GM23338 (cell line): ENCODE measurements at regions not wholly inside any gene's neighbourhood (a gene's known extent, or its start where the extent isn't known, plus 50 kb on each side); places are given as distances from the start of the nearest gene placed in this dataset.

ENCODE experiments used
- CTCF ChIP-seq, 2 experiments: fragments of 200-600 bp in 1 of 2; sonication (generic) in 1 of 2; conservative IDR thresholded peaks; 2 replicates each; pipeline versions ENCODE4 v1.5.1 to v1.6.1; 2016 to 2017; ENCODE audit warnings: antibody characterized with exemption in 2 of 2, low read depth in 2 of 2, mild to moderate bottlenecking in 2 of 2, moderate library complexity in 1 of 2
- EZH2 ChIP-seq: fragments of 200-600 bp; sonication (generic); IDR thresholded peaks from one replicate; pipeline ENCODE4 v1.8.0; 2017; ENCODE audit warnings: antibody characterized with exemption, mild to moderate bottlenecking, low read depth; ENCODE audit not compliant: unreplicated experiment
- EZH2phosphoT487 ChIP-seq: fragments of 200-600 bp; sonication (generic); IDR thresholded peaks from one replicate; pipeline ENCODE4 v1.8.1; 2018; ENCODE audit warnings: antibody characterized with exemption; ENCODE audit not compliant: unreplicated experiment
- JUNB ChIP-seq: IDR thresholded peaks from one replicate; pipeline ENCODE4 v1.6.1; 2016; ENCODE audit warnings: antibody characterized with exemption; ENCODE audit not compliant: unreplicated experiment
- POLR2AphosphoS5 ChIP-seq: IDR thresholded peaks from 2 replicates; pipeline ENCODE4 v1.6.1; 2016; ENCODE audit warnings: antibody characterized with exemption, low read depth
- TF ChIP-seq, protein P1 (sequence below): IDR thresholded peaks from 2 replicates; pipeline ENCODE4 v1.6.1; 2016; ENCODE audit warnings: antibody characterized with exemption

- no peak for TF ChIP-seq EZH2
- no peak for TF ChIP-seq CTCF (conservative IDR thresholded peaks at IDR 0.05; ENCODE audit: low read depth in 2 of 2)
- TF ChIP-seq JUNB: no peak
- TF ChIP-seq POLR2AphosphoS5: no peak
- no peak for TF ChIP-seq EZH2phosphoT487
- TF ChIP-seq, protein P1, sequence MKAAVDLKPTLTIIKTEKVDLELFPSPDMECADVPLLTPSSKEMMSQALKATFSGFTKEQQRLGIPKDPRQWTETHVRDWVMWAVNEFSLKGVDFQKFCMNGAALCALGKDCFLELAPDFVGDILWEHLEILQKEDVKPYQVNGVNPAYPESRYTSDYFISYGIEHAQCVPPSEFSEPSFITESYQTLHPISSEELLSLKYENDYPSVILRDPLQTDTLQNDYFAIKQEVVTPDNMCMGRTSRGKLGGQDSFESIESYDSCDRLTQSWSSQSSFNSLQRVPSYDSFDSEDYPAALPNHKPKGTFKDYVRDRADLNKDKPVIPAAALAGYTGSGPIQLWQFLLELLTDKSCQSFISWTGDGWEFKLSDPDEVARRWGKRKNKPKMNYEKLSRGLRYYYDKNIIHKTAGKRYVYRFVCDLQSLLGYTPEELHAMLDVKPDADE: no peak
These were observed 498.4 kb upstream of the POM121L12 start for GRCh38 chr7:52537051-52537450.
